CD4-positive, alpha-beta T cell treated with Interleukin-17A for 1 hour (primary cell): ENCODE measurements at regions not wholly inside any gene's neighbourhood (a gene's known extent, or its start where the extent isn't known, plus 50 kb on each side); places are given as distances from the start of the nearest gene placed in this dataset.

ENCODE experiments used
- DNase-seq: peaks from one replicate; pipeline ENCODE4 v3.0.0-alpha.2; 2020

DNA sequence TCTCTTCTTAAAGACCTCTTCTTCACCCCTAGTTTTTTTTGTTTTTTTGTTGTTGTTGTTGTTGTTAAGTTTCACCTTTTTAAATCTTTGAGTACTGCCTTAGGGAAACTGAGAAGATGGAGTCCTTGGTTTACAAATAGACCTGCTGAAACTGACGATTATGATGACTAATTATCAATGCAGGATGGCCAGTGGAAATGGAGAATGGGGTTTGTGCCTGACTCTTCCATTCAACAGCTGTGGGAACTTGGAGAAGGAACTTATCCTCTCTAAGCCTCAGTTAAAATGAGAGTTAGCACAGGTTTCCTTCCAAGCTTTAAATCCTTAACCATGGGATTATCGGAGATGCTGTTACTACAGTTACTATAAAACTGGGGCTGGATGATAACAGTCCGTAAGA lies 66.7 kb upstream of the PNMA1 start:
- DNase-seq = no peak

DNA sequence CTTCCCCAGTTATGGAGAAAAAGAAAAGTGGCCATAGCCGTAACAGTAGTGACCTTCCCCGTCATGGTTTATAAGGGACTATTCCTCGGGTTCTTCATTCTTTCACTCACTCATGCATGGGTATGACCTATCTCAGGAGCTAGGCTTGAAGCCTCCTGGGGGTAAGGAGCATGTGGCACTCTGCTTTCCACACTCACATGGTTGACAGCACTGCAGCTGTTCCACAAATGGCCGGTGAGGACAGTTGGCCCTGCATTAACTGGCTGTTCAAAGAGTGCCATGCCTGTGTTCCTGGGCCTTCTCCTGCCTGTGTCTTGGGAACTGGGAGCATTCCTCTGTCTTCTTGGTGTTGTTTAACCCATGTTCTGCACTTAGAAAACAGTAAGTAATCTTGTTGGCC lies 66.2 kb upstream of the PNMA1 start:
- no peak for DNase-seq

DNA sequence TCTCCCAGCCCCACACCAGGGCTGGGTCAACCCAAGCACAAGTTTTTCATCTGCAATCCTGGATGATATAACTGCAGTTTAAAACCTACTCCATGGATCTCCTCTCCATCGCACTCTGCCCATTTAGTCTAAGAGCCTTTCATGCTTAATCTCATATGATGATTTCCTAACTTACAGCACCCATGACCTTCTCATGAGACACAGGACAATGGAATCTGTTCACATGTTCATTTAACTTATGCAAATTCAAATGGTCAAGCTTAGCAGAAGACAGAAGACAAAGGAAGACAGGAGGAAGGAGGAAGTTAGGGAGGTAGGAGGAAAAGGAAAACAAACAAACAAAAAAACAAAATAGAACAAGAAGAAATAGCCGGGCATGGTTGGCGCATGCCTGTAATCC lies 64.6 kb upstream of the PNMA1 start:
- DNase-seq = no peak

- DNase-seq = peak; percentile 46
These were observed 63.2 kb upstream of the PNMA1 start for GRCh38 chr14:73777420-73777819.

DNA sequence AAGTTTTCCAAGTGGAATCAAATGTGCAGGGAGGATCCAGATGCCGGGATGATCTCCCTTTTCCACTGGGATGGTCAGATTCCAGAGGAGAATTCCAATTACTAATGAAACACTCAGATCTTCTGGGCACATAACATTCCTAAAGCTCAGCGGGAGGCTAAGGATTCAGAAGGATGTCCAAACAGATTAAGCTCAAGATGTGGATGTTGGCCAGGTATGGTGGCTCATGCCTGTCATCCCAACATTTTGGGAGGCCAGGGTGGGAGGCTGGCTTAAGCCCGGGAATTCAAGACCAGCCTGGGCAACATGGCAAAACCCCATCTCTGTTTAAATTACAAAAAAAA lies 62.0 kb upstream of the PNMA1 start:
- no peak for DNase-seq

DNA sequence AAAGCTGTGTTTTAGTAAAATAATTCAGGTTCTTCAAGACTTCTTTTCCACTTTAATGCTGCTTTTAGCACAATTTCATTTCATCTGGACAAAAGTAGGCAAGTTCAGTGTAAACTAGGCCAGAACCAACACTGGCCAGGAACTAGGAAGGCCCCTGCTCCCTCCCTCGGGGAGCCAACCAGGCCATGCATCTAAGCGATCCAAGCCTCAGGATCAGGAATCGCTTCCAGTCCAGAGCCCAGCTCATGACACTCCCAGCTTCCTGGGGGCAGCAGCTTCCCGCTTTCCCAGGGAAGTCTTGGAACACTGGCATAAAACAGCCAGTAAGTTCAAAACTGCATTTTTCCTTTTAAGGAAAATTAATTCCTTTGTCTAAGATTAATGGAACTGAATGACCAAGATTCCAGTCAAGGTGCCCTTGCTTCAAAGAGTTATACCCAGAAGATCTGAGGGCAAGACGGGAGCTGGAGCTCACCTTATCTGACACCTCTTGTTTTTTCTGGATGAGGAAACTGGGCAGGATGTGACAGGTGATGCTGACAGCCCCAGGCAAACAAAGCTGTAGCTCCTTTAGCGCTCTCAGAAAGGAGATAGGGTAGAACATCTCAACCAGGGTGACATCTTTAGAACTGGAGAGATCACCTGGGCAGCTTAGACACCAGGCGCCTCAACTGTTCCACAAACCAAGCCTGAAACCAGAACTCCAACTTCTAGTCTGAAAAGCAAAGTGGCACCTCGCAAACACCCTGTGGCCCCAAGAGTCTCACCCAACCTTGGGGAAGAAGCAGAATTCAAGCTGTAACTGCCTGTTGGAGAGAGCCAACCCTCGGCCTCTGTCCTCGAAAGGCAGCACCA lies 61.4 kb upstream of the PNMA1 start:
- DNase-seq = peak; percentile 25

DNA sequence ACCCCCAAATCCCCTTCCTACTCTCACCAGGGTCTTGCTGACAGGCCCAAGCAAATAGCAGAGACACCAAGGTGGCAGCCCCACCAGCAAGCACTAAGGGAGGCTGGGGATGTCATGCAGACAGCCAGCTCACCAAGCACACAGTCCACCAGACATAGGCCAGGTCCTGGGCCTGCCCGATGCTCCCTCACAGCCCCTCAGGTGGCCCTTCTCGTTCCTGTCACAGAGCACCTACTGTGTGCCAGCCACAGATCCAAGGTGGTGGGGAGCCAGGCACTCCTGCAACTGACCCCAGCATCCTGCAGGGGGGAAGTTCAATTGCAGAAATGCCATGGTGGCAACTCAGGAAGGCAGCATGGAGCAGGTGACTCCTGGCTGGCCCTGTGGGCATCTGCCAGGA lies 60.5 kb upstream of the PNMA1 start:
- no peak for DNase-seq

- DNase-seq = no peak
These were observed 60.0 kb upstream of the PNMA1 start for GRCh38 chr14:73774241-73774570.

GRCh38 chr14:73773441-73774240 lies 59.5 kb upstream of the PNMA1 start:
- DNase-seq = no peak

GRCh38 chr14:73771848-73772638 lies 57.9 kb upstream of the PNMA1 start:
- peak; percentile 78 for DNase-seq

- no peak for DNase-seq
These were observed 57.0 kb upstream of the PNMA1 start for GRCh38 chr14:73770977-73771847.

GRCh38 chr14:73768107-73768506 lies 53.9 kb upstream of the PNMA1 start:
- DNase-seq = no peak

DNA sequence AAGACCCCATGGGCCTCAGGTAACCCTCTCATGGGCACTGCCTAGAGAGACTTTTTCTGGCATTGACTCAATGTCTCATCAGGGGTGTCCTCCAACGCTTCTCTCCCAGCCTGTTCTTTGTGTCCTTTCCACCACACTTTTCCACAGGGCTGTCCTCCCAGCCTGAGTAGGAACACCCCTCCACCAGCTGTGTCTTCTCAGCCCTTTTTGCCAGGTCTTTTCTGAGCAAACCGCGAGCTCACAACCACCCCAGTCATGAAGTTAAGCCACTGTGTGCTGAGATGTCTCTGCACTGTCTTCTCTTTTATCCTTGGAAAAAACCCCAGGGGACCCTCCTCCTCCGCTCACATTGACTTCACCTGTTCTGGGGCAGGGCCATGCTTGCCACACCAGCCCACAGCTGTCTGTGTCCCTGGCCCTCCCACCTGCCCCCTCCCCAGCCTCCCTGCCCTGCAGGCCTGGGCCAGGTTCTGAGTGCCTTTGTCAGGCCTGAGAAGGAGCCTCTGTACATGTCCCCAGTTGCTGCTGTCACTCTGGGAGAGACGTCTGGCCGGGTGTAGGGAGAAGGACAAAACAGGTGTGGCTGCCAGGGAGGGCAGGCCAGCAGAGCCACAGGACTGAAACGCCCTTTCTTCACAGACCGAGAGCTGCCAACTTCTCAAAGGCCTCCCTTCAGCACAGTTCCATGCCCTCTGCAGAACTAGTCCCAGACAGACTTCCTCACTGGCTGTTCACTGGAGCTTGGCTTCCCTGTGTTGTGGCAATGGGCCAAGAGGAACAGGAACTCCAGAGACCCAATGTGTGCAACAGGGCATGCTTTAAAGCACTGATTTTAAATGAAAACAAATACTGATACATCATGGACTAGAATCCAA lies 50.5 kb upstream of the PNMA1 start:
- no peak for DNase-seq
